ENCODE measurements at regions not wholly inside any gene's neighbourhood (a gene's known extent, or its start where the extent isn't known, plus 50 kb on each side); places are given as distances from the start of the nearest gene placed in this dataset.

- TF ChIP-seq, protein P1, sequence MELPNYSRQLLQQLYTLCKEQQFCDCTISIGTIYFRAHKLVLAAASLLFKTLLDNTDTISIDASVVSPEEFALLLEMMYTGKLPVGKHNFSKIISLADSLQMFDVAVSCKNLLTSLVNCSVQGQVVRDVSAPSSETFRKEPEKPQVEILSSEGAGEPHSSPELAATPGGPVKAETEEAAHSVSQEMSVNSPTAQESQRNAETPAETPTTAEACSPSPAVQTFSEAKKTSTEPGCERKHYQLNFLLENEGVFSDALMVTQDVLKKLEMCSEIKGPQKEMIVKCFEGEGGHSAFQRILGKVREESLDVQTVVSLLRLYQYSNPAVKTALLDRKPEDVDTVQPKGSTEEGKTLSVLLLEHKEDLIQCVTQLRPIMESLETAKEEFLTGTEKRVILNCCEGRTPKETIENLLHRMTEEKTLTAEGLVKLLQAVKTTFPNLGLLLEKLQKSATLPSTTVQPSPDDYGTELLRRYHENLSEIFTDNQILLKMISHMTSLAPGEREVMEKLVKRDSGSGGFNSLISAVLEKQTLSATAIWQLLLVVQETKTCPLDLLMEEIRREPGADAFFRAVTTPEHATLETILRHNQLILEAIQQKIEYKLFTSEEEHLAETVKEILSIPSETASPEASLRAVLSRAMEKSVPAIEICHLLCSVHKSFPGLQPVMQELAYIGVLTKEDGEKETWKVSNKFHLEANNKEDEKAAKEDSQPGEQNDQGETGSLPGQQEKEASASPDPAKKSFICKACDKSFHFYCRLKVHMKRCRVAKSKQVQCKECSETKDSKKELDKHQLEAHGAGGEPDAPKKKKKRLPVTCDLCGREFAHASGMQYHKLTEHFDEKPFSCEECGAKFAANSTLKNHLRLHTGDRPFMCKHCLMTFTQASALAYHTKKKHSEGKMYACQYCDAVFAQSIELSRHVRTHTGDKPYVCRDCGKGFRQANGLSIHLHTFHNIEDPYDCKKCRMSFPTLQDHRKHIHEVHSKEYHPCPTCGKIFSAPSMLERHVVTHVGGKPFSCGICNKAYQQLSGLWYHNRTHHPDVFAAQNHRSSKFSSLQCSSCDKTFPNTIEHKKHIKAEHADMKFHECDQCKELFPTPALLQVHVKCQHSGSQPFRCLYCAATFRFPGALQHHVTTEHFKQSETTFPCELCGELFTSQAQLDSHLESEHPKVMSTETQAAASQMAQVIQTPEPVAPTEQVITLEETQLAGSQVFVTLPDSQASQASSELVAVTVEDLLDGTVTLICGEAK (IDR thresholded peaks at IDR 0.05; ENCODE audit: borderline replicate concordance), result no peak
- TF ChIP-seq GABPA (IDR thresholded peaks at IDR 0.05; ENCODE audit: low read depth), result no peak
- no peak for TF ChIP-seq EED (IDR thresholded peaks at IDR 0.05; ENCODE audit: low read depth)
These were observed 233.1 kb upstream of the SOX11 start (continued) for GRCh38 chr2:5459041-5459440.

DNA sequence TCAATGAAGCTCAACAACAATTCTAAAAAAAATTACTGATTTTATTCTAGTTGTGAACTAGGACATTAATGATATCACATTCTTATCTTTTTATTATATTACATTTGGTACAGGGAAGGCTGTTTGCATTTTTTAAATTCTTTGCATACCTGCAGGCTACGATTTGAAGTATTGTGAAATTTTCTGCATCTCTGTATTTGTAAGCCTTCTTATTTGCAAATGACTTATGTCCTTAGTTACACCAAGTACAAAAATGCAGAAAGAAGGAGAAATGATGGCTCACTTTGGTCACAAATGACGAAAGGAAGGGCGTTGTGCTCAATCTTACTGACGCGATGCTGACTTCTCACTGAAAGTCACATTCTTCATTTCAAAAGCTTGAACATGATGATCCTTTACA, 227.5 kb upstream of the SOX11 start:
- Histone ChIP-seq H4K20me1 (ENCODE audit: control insufficient read depth, insufficient read depth) (no peaks in the 10 kb centered on the region), H3K9me3 (replicated peaks; ENCODE audit: control insufficient read depth, insufficient read depth, low read length) (no peaks in the 10 kb centered on the region), H3K27me3 (replicated peaks in 1 of 2; ENCODE audit: control insufficient read depth in 2 of 2, insufficient read depth in 2 of 2, low read length in 1 of 2) (no peaks in the 10 kb centered on the region; a peak in 1 of 4 replicates), H3K27ac (ENCODE audit: control insufficient read depth, insufficient read depth) (no peak overlapping the region), H3K9ac (ENCODE audit: control insufficient read depth, insufficient read depth, low read length) (no peak overlapping the region), H2AFZ (ENCODE audit: control insufficient read depth, low read depth, low read length) (no peak overlapping the region), H3K4me3 (no peak overlapping the region), H3K79me2 (ENCODE audit: control insufficient read depth, insufficient read depth, low read length) (no peaks in the 10 kb centered on the region), H3K4me2 (ENCODE audit: control insufficient read depth, insufficient read depth) (no peak overlapping the region), H3K36me3 (ENCODE audit: control insufficient read depth in 2 of 2, insufficient read depth in 2 of 2, low read length in 1 of 2) (no peaks in the 10 kb centered on the region), H3K4me1 (ENCODE audit: control insufficient read depth, insufficient read depth, low read length) (no peaks in the 10 kb centered on the region)
- POLR2A ChIA-PET, result no interaction called here
- FAIRE-seq (no peak), ATAC-seq (no peak), DNase-seq (ENCODE audit: low read depth, low spot score) (no peak)
- TF ChIP-seq KAT2A (conservative IDR thresholded peaks at IDR 0.05; ENCODE audit: control insufficient read depth, low read depth, low read length), result no peak
- no peak for TF ChIP-seq ZNF217 (IDR thresholded peaks at IDR 0.05)
- no peak for TF ChIP-seq EZH2 (IDR thresholded peaks at IDR 0.05; ENCODE audit: borderline replicate concordance, control insufficient read depth, low read depth, low read length)
- RAD21 ChIA-PET (ENCODE audit: unreplicated experiment), result no interaction called here
- intact Hi-C loops (cut with micrococcal nuclease; ENCODE audit: unreplicated experiment), result no loop called here
- 40% methylated on average over 5 of the region's 5 CpGs for WGBS (ENCODE audit: insufficient coverage, insufficient replicate concordance, low lambda C conversion rate, missing lambda C conversion rate)
- SMC1A ChIA-PET (ENCODE audit: uncharacterized antibody, unreplicated experiment), result no interaction called here
- CTCF ChIA-PET, result no interaction called here
- BruUV-seq (replicated peaks), result no TSS peak
- in situ Hi-C loops (cut with MboI), result no loop called here

Data from GM12878 (cell line).